SHP77 (cell line): ENCODE measurements at regions not wholly inside any gene's neighbourhood (a gene's known extent, or its start where the extent isn't known, plus 50 kb on each side); places are given as distances from the start of the nearest gene placed in this dataset.
"Not testable (repeated sequence)": the region's sequence is repeated elsewhere in the genome, so short reads cannot be mapped to it uniquely, and the experiment has no call there.

Experiments
- DNase-seq, 2 experiments: peaks; one replicate each; lab custom pipeline; 2025; lab: John Stamatoyannopoulos, UW

GRCh38 chr13:90331974-90332373, 1015.5 kb upstream of the MIR17HG start:
- DNase-seq = no peak

- DNase-seq = no peak
Measured at GRCh38 chr13:90336507-90336906, 1011.0 kb upstream of the MIR17HG start.

- not testable (repeated sequence) for DNase-seq
Measured at GRCh38 chr13:90341348-90341747, 1006.1 kb upstream of the MIR17HG start.

- not testable (repeated sequence) for DNase-seq
Measured at GRCh38 chr13:90348477-90349136, 998.9 kb upstream of the MIR17HG start.

- DNase-seq = no peak
Measured at GRCh38 chr13:90352763-90353162, 994.7 kb upstream of the MIR17HG start.

GRCh38 chr13:90355162-90355751, 992.2 kb upstream of the MIR17HG start:
- DNase-seq = no peak

GRCh38 chr13:90360785-90361184, 986.7 kb upstream of the MIR17HG start:
- no peak for DNase-seq

GRCh38 chr13:90362707-90363106, 984.8 kb upstream of the MIR17HG start:
- DNase-seq = no peak

GRCh38 chr13:90365130-90365529, 982.4 kb upstream of the MIR17HG start:
- DNase-seq = no peak

GRCh38 chr13:90374168-90374567, 973.3 kb upstream of the MIR17HG start:
- DNase-seq = no peak

- no peak for DNase-seq
Measured at GRCh38 chr13:90375851-90376250, 971.6 kb upstream of the MIR17HG start.

GRCh38 chr13:90382425-90382824, 965.1 kb upstream of the MIR17HG start:
- DNase-seq = no peak

- DNase-seq = no peak
Measured at GRCh38 chr13:90385781-90386489, 961.6 kb upstream of the MIR17HG start.

GRCh38 chr13:90388887-90389452, 958.5 kb upstream of the MIR17HG start:
- no peak for DNase-seq

- no peak for DNase-seq
Measured at GRCh38 chr13:90389537-90389936, 958.0 kb upstream of the MIR17HG start.

GRCh38 chr13:90393408-90393807, 954.1 kb upstream of the MIR17HG start:
- DNase-seq = no peak

- no peak for DNase-seq
Measured at GRCh38 chr13:90395348-90395747, 952.1 kb upstream of the MIR17HG start.

- no peak for DNase-seq
Measured at GRCh38 chr13:90395846-90396245, 951.6 kb upstream of the MIR17HG start.

GRCh38 chr13:90396266-90396665, 951.2 kb upstream of the MIR17HG start:
- no peak for DNase-seq

GRCh38 chr13:90397503-90397902, 950.0 kb upstream of the MIR17HG start:
- DNase-seq = no peak

GRCh38 chr13:90400372-90400771, 947.1 kb upstream of the MIR17HG start:
- no peak for DNase-seq

GRCh38 chr13:90401150-90401549, 946.3 kb upstream of the MIR17HG start:
- no peak for DNase-seq

GRCh38 chr13:90402102-90402501, 945.4 kb upstream of the MIR17HG start:
- DNase-seq = no peak
